ENCODE measurements at regions not wholly inside any gene's neighbourhood (a gene's known extent, or its start where the extent isn't known, plus 50 kb on each side); places are given as distances from the start of the nearest gene placed in this dataset.

- TF ChIP-seq PBX3 (IDR thresholded peaks at IDR 0.05) (no peak), CHD2 (IDR thresholded peaks at IDR 0.05; ENCODE audit: low read length, partially characterized antibody) (no peak), RFX5 (IDR thresholded peaks at IDR 0.05; ENCODE audit: low read length) (no peak), FOSL2 (IDR thresholded peaks at IDR 0.05; ENCODE audit: borderline replicate concordance, low read depth) (no peak), GABPA (IDR thresholded peaks at IDR 0.05; ENCODE audit: low read depth) (no peak)
- TF ChIP-seq, protein P1, sequence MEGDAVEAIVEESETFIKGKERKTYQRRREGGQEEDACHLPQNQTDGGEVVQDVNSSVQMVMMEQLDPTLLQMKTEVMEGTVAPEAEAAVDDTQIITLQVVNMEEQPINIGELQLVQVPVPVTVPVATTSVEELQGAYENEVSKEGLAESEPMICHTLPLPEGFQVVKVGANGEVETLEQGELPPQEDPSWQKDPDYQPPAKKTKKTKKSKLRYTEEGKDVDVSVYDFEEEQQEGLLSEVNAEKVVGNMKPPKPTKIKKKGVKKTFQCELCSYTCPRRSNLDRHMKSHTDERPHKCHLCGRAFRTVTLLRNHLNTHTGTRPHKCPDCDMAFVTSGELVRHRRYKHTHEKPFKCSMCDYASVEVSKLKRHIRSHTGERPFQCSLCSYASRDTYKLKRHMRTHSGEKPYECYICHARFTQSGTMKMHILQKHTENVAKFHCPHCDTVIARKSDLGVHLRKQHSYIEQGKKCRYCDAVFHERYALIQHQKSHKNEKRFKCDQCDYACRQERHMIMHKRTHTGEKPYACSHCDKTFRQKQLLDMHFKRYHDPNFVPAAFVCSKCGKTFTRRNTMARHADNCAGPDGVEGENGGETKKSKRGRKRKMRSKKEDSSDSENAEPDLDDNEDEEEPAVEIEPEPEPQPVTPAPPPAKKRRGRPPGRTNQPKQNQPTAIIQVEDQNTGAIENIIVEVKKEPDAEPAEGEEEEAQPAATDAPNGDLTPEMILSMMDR (IDR thresholded peaks at IDR 0.05): no peak
Observed at GRCh38 chr2:128610496-128610895, 291.8 kb upstream of the HS6ST1 start.

All from SK-N-SH (cell line).